Thoracic aorta (tissue), 2 donors: ENCODE measurements at regions not wholly inside any gene's neighbourhood (a gene's known extent, or its start where the extent isn't known, plus 50 kb on each side); places are given as distances from the start of the nearest gene placed in this dataset.
"Not testable (repeated sequence)": the region's sequence is repeated elsewhere in the genome, so short reads cannot be mapped to it uniquely, and the experiment has no call there.

Experiments
- ATAC-seq: fragments of 150-250 bp; one replicate; pipeline ENCODE4 v1.8.0; 2017; ENCODE audit warnings: low read depth; ENCODE audit not compliant: insufficient number of reproducible peaks, low FRiP score
- DNase-seq: peaks from one replicate; pipeline ENCODE4 v3.0.0-alpha.2; 2020; ENCODE audit warnings: low spot score
- H3K27ac ChIP-seq, 2 donors: fragments of 200-600 bp; sonication (generic); 1 replicate in 1 of 2; 2 replicates in 1 of 2; pipeline ENCODE4 v1.5.1; 2016; ENCODE audit warnings: mild to moderate bottlenecking in 2 of 2, moderate library complexity in 2 of 2
- H3K27me3 ChIP-seq: fragments of 200-600 bp; sonication (generic); replicated peaks from 2 replicates; pipeline ENCODE4 v1.6.0; 2016; ENCODE audit warnings: mild to moderate bottlenecking; ENCODE audit not compliant: insufficient read depth
- H3K36me3 ChIP-seq: fragments of 200-600 bp; sonication (generic); one replicate; pipeline ENCODE4 v1.5.1; 2016
- H3K4me1 ChIP-seq, 2 donors: fragments of 200-600 bp; sonication (generic); 1 replicate in 1 of 2; 2 replicates in 1 of 2; pipeline versions ENCODE4 v1.5.1 to v1.6.0; 2016; ENCODE audit warnings: low read depth in 2 of 2, mild to moderate bottlenecking in 1 of 2; ENCODE audit not compliant: control insufficient read depth in 1 of 2
- H3K4me3 ChIP-seq: fragments of 200-600 bp; sonication (generic); 2 replicates; pipeline ENCODE4 v1.5.1; 2016; ENCODE audit warnings: mild to moderate bottlenecking
- H3K9me3 ChIP-seq: fragments of 200-600 bp; sonication (generic); 2 replicates; pipeline ENCODE4 v1.5.1; 2016
- TF ChIP-seq, protein P1 (sequence below): fragments of 200-600 bp; sonication (generic); IDR thresholded peaks from one replicate; pipeline ENCODE4 v1.5.1; 2019; ENCODE audit warnings: antibody characterized with exemption

DNA sequence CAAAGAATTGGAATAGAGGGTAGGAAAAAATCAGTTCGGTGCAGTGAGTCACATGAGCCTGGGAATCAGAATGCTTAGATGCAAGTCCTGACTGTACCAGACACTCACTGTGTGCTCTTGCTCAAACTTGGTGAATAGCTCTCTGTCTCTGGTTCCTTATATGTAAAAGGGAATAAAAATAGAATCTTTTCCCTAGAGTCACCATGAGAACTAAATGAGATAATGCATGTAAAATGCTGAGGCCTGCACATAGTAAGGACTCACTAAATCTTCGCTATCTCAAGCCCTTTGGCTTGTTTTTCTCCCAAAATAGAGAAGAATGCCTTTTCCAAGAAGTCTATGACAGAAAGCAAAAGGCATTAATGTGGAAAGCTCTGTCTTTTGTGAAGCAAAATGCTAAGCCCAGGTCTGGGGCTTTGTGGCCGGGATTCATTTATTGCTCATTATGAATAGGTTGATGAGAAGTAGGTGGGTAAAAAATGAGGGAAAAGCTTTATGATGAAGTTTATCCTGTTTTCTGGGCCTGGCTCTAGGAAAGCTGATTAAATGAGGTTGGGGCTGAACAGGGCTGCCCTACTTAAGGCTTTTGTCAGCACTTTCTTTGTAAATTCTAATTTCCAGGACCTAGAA lies 483.3 kb downstream of the DMAC1 start:
- Histone ChIP-seq H3K36me3 (no peaks in the 10 kb centered on the region), H3K27me3 (no peaks in the 10 kb centered on the region), H3K4me1 (peaks cover 13 to 24% of the 10 kb centered on the region in 2 donors), H3K9me3 (peaks cover 3% of the 10 kb centered on the region), H3K4me3 (peak overlapping the region; percentile 32), H3K27ac (peak overlapping the region; percentile 34 to 74)
- peak; percentile 82 for ATAC-seq
- no peak for DNase-seq
- TF ChIP-seq, protein P1, sequence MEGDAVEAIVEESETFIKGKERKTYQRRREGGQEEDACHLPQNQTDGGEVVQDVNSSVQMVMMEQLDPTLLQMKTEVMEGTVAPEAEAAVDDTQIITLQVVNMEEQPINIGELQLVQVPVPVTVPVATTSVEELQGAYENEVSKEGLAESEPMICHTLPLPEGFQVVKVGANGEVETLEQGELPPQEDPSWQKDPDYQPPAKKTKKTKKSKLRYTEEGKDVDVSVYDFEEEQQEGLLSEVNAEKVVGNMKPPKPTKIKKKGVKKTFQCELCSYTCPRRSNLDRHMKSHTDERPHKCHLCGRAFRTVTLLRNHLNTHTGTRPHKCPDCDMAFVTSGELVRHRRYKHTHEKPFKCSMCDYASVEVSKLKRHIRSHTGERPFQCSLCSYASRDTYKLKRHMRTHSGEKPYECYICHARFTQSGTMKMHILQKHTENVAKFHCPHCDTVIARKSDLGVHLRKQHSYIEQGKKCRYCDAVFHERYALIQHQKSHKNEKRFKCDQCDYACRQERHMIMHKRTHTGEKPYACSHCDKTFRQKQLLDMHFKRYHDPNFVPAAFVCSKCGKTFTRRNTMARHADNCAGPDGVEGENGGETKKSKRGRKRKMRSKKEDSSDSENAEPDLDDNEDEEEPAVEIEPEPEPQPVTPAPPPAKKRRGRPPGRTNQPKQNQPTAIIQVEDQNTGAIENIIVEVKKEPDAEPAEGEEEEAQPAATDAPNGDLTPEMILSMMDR = no peak

DNA sequence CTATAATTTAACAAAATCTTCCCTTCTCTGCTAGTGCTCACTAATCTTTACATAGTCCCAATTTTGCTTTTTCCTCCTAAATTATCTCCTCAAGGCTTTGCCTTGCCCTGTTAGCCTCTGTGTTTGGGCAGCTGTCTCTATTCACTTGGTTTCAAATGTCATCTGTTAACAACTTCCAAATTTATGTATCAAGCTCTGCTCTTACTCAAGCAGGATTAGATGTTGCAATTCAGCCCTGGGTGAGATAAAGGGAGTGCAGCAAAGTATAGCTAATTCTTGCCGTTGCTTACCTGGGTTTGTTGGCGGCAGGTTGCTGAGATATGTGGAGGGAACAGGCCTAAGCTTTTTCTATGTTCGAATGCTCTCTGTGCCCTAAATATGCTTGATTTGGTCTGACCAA lies 483.8 kb downstream of the DMAC1 start:
- H3K27ac ChIP-seq = peak overlapping the region; percentile 27 to 74
- H3K4me3 ChIP-seq = peak overlapping the region; percentile 32
- H3K4me1 ChIP-seq = peaks cover 13 to 24% of the 10 kb centered on the region in 2 donors
- H3K27me3 ChIP-seq = no peaks in the 10 kb centered on the region
- ATAC-seq (no peak), DNase-seq (no peak)
- H3K9me3 ChIP-seq = peaks cover 3% of the 10 kb centered on the region
- H3K36me3 ChIP-seq = no peaks in the 10 kb centered on the region
- TF ChIP-seq, protein P1 = no peak

DNA sequence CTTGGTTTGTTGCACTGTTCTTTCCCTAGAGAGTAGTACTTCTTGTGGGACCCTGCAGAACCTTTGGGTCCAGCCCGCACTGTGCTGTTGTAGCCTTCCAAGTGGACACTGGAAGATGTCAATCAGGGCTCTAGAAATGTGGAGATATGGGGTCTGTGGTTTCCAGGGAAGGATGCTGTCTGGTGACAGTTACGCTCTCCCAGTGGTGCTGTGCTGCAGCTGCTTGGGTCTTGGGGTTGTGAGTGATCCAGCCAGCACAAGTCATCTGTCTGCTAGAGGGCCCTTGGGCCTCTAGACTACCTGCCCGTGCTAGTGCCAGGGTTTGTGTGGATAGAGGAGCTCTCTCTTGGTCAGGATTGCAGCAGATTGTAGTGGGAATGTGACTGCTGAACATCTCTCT lies 484.5 kb downstream of the DMAC1 start:
- Histone ChIP-seq H3K9me3 (peaks cover 3% of the 10 kb centered on the region), H3K27me3 (no peaks in the 10 kb centered on the region), H3K4me3 (no peak overlapping the region), H3K27ac (peak overlapping the region; percentile 27 to 74), H3K4me1 (peaks cover 13 to 24% of the 10 kb centered on the region in 2 donors), H3K36me3 (no peaks in the 10 kb centered on the region)
- TF ChIP-seq, protein P1 = no peak
- no peak for DNase-seq
- no peak for ATAC-seq

DNA sequence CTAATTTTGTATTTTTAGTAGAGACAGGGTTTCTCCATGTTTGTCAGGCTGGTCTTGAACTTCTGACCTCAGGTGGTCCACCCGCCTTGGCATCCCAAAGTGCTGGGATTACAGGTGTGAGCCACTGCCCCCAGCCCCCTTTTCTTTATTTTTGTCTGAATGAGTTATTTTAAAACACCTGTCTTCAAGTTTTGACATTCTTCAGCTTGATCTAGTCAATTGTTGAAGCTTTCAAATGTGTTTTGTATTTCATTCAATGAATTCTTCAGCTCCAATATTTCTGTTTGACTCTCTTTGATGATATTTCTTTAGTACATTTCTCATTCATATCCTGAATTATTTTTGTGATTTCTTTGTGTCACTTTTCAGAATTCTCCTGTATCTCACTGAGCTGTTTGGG lies 486.2 kb downstream of the DMAC1 start:
- Histone ChIP-seq H3K4me1 (peaks cover 13 to 24% of the 10 kb centered on the region in 2 donors), H3K9me3 (peaks cover 15% of the 10 kb centered on the region), H3K36me3 (no peaks in the 10 kb centered on the region), H3K27ac (no peak overlapping the region), H3K4me3 (no peak overlapping the region), H3K27me3 (no peaks in the 10 kb centered on the region)
- ATAC-seq (no peak), DNase-seq (no peak)
- TF ChIP-seq, protein P1 = no peak

DNA sequence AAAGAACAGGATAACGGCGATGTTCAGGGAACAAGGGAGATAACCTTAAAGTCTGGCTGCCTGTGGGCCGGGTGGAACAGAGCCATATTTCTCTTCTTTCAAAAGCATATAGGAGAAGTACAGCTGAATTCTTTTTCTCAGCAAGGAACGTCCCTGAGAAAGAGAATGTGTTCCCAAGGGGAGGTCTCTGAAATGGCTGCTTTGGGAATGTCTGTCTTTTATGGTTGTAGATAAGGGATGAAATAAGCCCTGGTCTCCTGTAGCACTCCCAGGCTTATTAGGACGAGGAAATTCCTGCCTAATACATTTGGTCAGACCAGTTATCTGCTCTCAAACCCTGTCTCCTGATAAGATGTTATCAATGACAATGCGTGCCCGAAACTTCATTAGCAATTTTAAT lies 490.5 kb downstream of the DMAC1 start:
- DNase-seq, H3K4me1 ChIP-seq, H3K27ac ChIP-seq, ATAC-seq, H3K27me3 ChIP-seq, H3K36me3 ChIP-seq, H3K4me3 ChIP-seq: not testable (repeated sequence)
- H3K9me3 ChIP-seq = peaks cover 17% of the 10 kb centered on the region

DNA sequence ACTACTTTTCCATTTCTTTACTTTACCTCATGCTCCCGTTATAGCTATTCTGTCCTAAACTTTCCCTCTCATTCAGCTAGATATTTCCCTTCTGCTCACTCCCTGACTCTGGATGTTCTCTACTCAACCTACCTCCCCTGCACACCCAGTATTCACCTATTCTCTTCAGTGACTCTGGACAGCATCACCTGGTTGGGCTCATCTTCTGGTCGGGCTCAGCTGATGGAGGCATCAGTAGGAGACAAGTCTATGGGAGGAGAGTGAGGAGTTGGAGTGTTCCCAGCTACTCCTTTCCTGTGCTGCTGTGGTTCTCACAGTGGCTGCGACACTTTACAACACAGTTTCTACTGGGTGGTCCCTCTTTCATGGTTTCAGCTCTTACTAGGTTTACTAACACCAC lies 493.9 kb downstream of the DMAC1 start:
- ATAC-seq (no peak), DNase-seq (no peak)
- Histone ChIP-seq H3K4me3 (no peak overlapping the region), H3K36me3 (no peaks in the 10 kb centered on the region), H3K27ac (no peak overlapping the region), H3K4me1 (peaks cover 0 to 6% of the 10 kb centered on the region in 2 donors), H3K9me3 (peaks cover 14% of the 10 kb centered on the region), H3K27me3 (no peaks in the 10 kb centered on the region)
- TF ChIP-seq, protein P1 = no peak
